Esophagus muscularis mucosa (tissue), 4 donors: ENCODE measurements at regions not wholly inside any gene's neighbourhood (a gene's known extent, or its start where the extent isn't known, plus 50 kb on each side); places are given as distances from the start of the nearest gene placed in this dataset.
"Not testable (repeated sequence)": the region's sequence is repeated elsewhere in the genome, so short reads cannot be mapped to it uniquely, and the experiment has no call there.

Experiments
- DNase-seq: peaks from one replicate; pipeline ENCODE4 v3.0.0-alpha.2; 2017; ENCODE audit errors: extremely low spot score
- H3K27ac ChIP-seq, 4 donors: fragments of 200-600 bp; sonication (generic); replicated peaks in 1 of 4; 1 replicate in 3 of 4; 2 replicates in 1 of 4; pipeline ENCODE4 v1.5.1; 2016 to 2019; ENCODE audit warnings: mild to moderate bottlenecking in 1 of 4
- H3K27me3 ChIP-seq, 4 donors: fragments of 200-600 bp; sonication (generic); one replicate each; pipeline versions ENCODE4 v1.5.1 to v1.6.0; 2016 to 2019
- H3K36me3 ChIP-seq, 4 donors: fragments of 200-600 bp; sonication (generic); one replicate each; pipeline ENCODE4 v1.5.1; 2016 to 2019
- H3K4me1 ChIP-seq, 4 donors: fragments of 200-600 bp; sonication (generic); one replicate each; pipeline ENCODE4 v1.5.1; 2016 to 2019
- H3K4me3 ChIP-seq, 4 donors: fragments of 200-600 bp; sonication (generic); 1 replicate in 2 of 4; 2 replicates in 2 of 4; pipeline ENCODE4 v1.5.1; 2016 to 2019; ENCODE audit warnings: mild to moderate bottlenecking in 4 of 4, moderate library complexity in 1 of 4
- H3K9me3 ChIP-seq, 4 donors: fragments of 200-600 bp; sonication (generic); 1 replicate in 3 of 4; 2 replicates in 1 of 4; pipeline ENCODE4 v1.5.1; 2016 to 2019
- EP300 ChIP-seq: sonication (generic); formaldehyde crosslinking; IDR thresholded peaks from one replicate; pipeline ENCODE4 v1.6.1; 2017; ENCODE audit warnings: antibody characterized with exemption
- POLR2A ChIP-seq: fragments of 450-650 bp; IDR thresholded peaks from one replicate; pipeline ENCODE4 v1.6.1; 2017; ENCODE audit warnings: antibody characterized with exemption, moderate library complexity, mild to moderate bottlenecking, low read depth
- POLR2AphosphoS5 ChIP-seq, 2 donors: sonication (generic); formaldehyde crosslinking; IDR thresholded peaks; one replicate each; pipeline ENCODE4 v1.6.1; 2017; ENCODE audit warnings: antibody characterized with exemption in 2 of 2
- WGBS: methylation state at CpG from one replicate; pipeline ENCODE4 v1.1.5; 2018; 5-methylcytosine and 5-hydroxymethylcytosine counted together
- intact Hi-C: fragments of 100-400 bp; cut with DNase I; formaldehyde crosslinking; loops from one replicate; pipeline ENCODE4 v1.15.1; 2023
- TF ChIP-seq, protein P1 (sequence below), 3 experiments: fragments of 200-600 bp in 2 of 3; fragments of 450-650 bp in 1 of 3; sonication (generic) in 2 of 3; IDR thresholded peaks; one replicate each; pipeline ENCODE4 v1.5.1; 2017 to 2019; ENCODE audit warnings: antibody characterized with exemption in 3 of 3, mild to moderate bottlenecking in 2 of 3, moderate library complexity in 1 of 3

GRCh38 chr7:63057265-63057664, 941.4 kb upstream of the ZNF722 start:
- no peak overlapping the region for H3K27ac ChIP-seq
- H3K36me3 ChIP-seq, result no peaks in the 10 kb centered on the region
- intact Hi-C loops, result no loop called here
- H3K27me3 ChIP-seq, result peaks cover 0 to 3% (median 0%) of the 10 kb centered on the region in 4 donors
- DNase-seq, result no peak
- WGBS, result 90% methylated on average over 4 of the region's 5 CpGs
- no peak overlapping the region for H3K4me3 ChIP-seq
- TF ChIP-seq EP300 (no peak), POLR2AphosphoS5 (IDR thresholded peaks at IDR 0.05) (no peak), POLR2A (no peak)
- TF ChIP-seq, protein P1, sequence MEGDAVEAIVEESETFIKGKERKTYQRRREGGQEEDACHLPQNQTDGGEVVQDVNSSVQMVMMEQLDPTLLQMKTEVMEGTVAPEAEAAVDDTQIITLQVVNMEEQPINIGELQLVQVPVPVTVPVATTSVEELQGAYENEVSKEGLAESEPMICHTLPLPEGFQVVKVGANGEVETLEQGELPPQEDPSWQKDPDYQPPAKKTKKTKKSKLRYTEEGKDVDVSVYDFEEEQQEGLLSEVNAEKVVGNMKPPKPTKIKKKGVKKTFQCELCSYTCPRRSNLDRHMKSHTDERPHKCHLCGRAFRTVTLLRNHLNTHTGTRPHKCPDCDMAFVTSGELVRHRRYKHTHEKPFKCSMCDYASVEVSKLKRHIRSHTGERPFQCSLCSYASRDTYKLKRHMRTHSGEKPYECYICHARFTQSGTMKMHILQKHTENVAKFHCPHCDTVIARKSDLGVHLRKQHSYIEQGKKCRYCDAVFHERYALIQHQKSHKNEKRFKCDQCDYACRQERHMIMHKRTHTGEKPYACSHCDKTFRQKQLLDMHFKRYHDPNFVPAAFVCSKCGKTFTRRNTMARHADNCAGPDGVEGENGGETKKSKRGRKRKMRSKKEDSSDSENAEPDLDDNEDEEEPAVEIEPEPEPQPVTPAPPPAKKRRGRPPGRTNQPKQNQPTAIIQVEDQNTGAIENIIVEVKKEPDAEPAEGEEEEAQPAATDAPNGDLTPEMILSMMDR (IDR thresholded peaks at IDR 0.05), result no peak
- no peaks in the 10 kb centered on the region for H3K4me1 ChIP-seq
- peaks cover 0 to 28% (median 8%) of the 10 kb centered on the region in 4 donors for H3K9me3 ChIP-seq

GRCh38 chr7:63060701-63061100, 937.9 kb upstream of the ZNF722 start:
- 70% methylated on average over 8 of the region's 9 CpGs for WGBS

DNA sequence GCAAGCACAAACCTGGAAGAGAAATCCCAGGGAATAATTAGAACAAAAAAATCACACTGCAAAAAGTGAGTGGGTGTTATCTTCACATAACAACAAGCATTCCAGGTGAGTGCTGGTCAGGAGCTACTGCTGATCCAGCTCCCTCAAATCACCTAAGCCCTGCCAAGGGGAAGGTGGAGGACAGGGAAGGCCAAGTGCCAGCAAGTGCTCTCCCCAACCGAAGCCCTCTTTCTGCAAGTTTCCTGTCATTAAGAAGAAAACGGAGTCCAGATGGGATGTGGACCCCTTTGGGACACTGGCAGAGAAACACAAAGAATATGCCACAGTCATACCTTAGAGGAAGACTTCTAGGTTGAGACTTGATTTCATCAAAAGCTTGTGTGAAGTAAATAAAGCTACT, 933.0 kb upstream of the ZNF722 start:
- peak; percentile 57 for DNase-seq
- WGBS, result 38% methylated on average over 2 of the region's 2 CpGs
- intact Hi-C loops, result no loop called here
- no peaks in the 10 kb centered on the region for H3K4me1 ChIP-seq
- H3K27ac ChIP-seq, result no peak overlapping the region
- H3K9me3 ChIP-seq, result peaks cover 0 to 12% (median 6%) of the 10 kb centered on the region in 4 donors
- no peaks in the 10 kb centered on the region for H3K27me3 ChIP-seq
- TF ChIP-seq, protein P1 (IDR thresholded peaks at IDR 0.05), result no peak
- TF ChIP-seq POLR2AphosphoS5 (IDR thresholded peaks at IDR 0.05), result no peak
- no peak for TF ChIP-seq POLR2A
- no peak for TF ChIP-seq EP300
- no peaks in the 10 kb centered on the region for H3K36me3 ChIP-seq
- no peak overlapping the region for H3K4me3 ChIP-seq

More at GRCh38 chr7:63060701-63061100, 937.9 kb upstream of the ZNF722 start:
- H3K27me3 ChIP-seq, H3K4me3 ChIP-seq, H3K36me3 ChIP-seq, H3K27ac ChIP-seq, intact Hi-C loops, H3K4me1 ChIP-seq, DNase-seq: not testable (repeated sequence)
- H3K9me3 ChIP-seq, result peaks cover 0 to 14% (median 5%) of the 10 kb centered on the region in 4 donors

DNA sequence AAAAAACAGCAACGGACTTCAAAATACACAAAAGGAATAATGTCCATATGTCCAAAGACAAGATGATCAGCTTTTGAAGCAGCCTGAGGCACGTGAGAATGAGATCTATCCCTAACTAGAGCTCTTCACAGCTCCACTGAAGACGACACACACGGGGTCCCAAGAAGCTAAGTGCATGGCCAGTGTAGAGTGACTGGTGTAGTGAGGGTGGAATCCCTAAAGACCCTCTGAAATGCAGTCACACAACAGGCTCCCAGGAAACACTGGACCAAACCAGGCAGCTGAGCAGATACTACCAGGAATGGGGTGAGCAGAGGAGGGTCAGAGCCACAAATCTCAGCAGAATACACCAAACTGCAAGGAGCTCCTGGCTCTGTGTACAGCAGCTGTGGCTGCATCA, 932.4 kb upstream of the ZNF722 start:
- H3K27ac ChIP-seq, intact Hi-C loops, H3K4me3 ChIP-seq, H3K4me1 ChIP-seq, H3K27me3 ChIP-seq, H3K36me3 ChIP-seq: not testable (repeated sequence)
- peaks cover 0 to 14% (median 6%) of the 10 kb centered on the region in 4 donors for H3K9me3 ChIP-seq
- DNase-seq, result peak; percentile 57
- 59% methylated on average over 4 of the region's 4 CpGs for WGBS

DNA sequence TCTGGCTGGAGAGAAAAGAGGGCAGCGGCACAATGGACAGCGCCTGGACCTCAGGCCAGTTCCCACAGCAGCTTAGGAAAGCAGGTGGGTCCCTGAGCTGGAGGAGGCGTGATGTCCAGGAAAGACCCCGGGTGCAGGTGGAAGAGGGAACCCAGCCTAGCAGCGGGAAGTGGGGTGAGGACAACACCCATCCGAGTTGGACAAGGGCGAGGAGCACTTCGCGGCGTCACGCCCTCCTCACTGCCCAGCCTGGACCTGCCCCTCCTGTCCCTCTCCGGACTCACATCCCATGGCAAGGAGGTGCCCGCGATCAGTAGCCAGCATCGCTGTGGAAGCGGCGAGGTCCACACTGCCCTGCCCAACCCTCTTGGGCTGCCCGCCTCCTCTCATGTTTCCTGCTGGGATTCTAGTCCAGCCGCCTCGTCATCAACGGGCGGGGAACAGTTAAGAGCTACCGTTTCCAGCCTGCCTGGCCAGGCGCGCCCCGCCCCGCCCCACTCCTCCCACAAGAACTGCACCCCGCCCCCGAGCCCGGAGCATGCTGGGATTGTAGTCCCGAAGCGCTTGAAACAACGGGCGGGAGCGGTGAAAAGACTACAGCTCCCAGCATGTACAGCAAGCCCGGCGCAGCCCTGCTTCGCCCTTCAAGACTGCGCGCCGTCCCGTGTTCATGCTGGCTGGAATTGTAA, 930.6 kb upstream of the ZNF722 start:
- intact Hi-C loops, result no loop called here
- Histone ChIP-seq H3K9me3 (peaks cover 0 to 26% (median 6%) of the 10 kb centered on the region in 4 donors), H3K4me1 (no peaks in the 10 kb centered on the region), H3K27ac (no peak overlapping the region), H3K4me3 (no peak overlapping the region), H3K36me3 (no peaks in the 10 kb centered on the region), H3K27me3 (no peaks in the 10 kb centered on the region)
- peak; percentile 86 for DNase-seq
- TF ChIP-seq, protein P1 (IDR thresholded peaks at IDR 0.05), result no peak
- no peak for TF ChIP-seq POLR2AphosphoS5 (IDR thresholded peaks at IDR 0.05)
- TF ChIP-seq EP300, result no peak
- no peak for TF ChIP-seq POLR2A
- 30% methylated on average over 39 of the region's 42 CpGs for WGBS

DNA sequence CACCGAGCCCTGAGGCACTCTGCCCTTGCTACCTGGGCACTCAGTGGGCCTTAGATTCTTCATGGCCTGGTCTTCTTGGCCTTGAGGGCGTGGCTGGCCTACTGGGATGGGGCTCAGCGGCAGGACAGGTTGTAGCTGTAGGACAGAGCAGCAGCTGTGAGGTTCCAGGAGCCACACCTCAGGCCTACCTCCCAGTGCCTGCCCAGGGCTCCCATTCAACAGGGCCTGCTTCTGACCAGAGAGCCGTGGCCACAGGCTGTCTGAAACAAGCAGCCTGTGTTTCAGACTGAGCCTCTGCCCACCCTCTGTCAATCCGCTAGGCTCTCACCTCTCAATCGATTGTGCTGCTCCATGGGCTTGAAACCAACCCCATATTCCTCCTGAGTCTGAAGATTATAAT, 928.0 kb upstream of the ZNF722 start:
- no peaks in the 10 kb centered on the region for H3K36me3 ChIP-seq
- H3K9me3 ChIP-seq, result peaks cover 0 to 26% (median 6%) of the 10 kb centered on the region in 4 donors
- no peaks in the 10 kb centered on the region for H3K4me1 ChIP-seq
- WGBS, result 83% methylated on average over 3 of the region's 6 CpGs
- intact Hi-C loops, result no loop called here
- no peaks in the 10 kb centered on the region for H3K27me3 ChIP-seq
- TF ChIP-seq POLR2AphosphoS5 (IDR thresholded peaks at IDR 0.05), result no peak
- TF ChIP-seq, protein P1 (IDR thresholded peaks at IDR 0.05), result no peak
- no peak for TF ChIP-seq POLR2A
- no peak for TF ChIP-seq EP300
- H3K27ac ChIP-seq, result no peak overlapping the region
- H3K4me3 ChIP-seq, result no peak overlapping the region
- DNase-seq, result peak; percentile 78
